Esophagus squamous epithelium (tissue), 4 donors: ENCODE measurements at regions not wholly inside any gene's neighbourhood (a gene's known extent, or its start where the extent isn't known, plus 50 kb on each side); places are given as distances from the start of the nearest gene placed in this dataset.

ENCODE experiments used
- CTCF ChIP-seq, 6 experiments: fragments of 450-650 bp in 4 of 6; fragments of 200-600 bp in 2 of 6; sonication (generic) in 2 of 6; IDR thresholded peaks; one replicate each; pipeline ENCODE4 v1.5.1; 2016 to 2019; ENCODE audit warnings: antibody characterized with exemption in 6 of 6, mild to moderate bottlenecking in 4 of 6, moderate library complexity in 4 of 6
- POLR2A ChIP-seq, 4 donors: fragments of 450-650 bp; IDR thresholded peaks; one replicate each; pipeline ENCODE4 v1.6.1; 2017; ENCODE audit warnings: antibody characterized with exemption in 4 of 4, mild to moderate bottlenecking in 4 of 4, moderate library complexity in 3 of 4

- TF ChIP-seq CTCF (IDR thresholded peaks at IDR 0.05) = peak; percentile 76 to 96 (median 92)
- no peak for TF ChIP-seq POLR2A (IDR thresholded peaks at IDR 0.05)
These were observed 358.4 kb downstream of the THBS2 start for GRCh38 chr6:168895102-168895812.
